Glutamatergic neuron (in vitro differentiated cells): ENCODE measurements at regions not wholly inside any gene's neighbourhood (a gene's known extent, or its start where the extent isn't known, plus 50 kb on each side); places are given as distances from the start of the nearest gene placed in this dataset.

Source experiments
- DNase-seq: peaks from one replicate; pipeline ENCODE4 v3.0.0; 2022
- H3K27ac Mint-ChIP-seq: one replicate; pipeline ENCODE4 v1.8.0; 2020; ENCODE audit warnings: mild to moderate bottlenecking, mixed read lengths, inconsistent platforms; ENCODE audit not compliant: unreplicated experiment
- H3K27me3 Mint-ChIP-seq: one replicate; pipeline ENCODE4 v1.8.0; 2020; ENCODE audit warnings: mild to moderate bottlenecking, moderate library complexity, mixed read lengths, inconsistent platforms; ENCODE audit not compliant: unreplicated experiment
- H3K36me3 Mint-ChIP-seq: one replicate; pipeline ENCODE4 v1.8.0; 2020; ENCODE audit warnings: mild to moderate bottlenecking, mixed read lengths, inconsistent platforms; ENCODE audit not compliant: unreplicated experiment
- H3K4me1 Mint-ChIP-seq: one replicate; pipeline ENCODE4 v1.8.0; 2020; ENCODE audit warnings: mild to moderate bottlenecking, low read depth, mixed read lengths, inconsistent platforms; ENCODE audit not compliant: unreplicated experiment
- H3K4me3 Mint-ChIP-seq: one replicate; pipeline ENCODE4 v1.8.0; 2020; ENCODE audit warnings: mild to moderate bottlenecking, mixed read lengths, inconsistent platforms; ENCODE audit not compliant: unreplicated experiment
- H3K9me3 Mint-ChIP-seq: one replicate; pipeline ENCODE4 v1.8.0; 2020; ENCODE audit warnings: mild to moderate bottlenecking, moderate library complexity, mixed read lengths, inconsistent platforms; ENCODE audit not compliant: unreplicated experiment
- TF ChIP-seq, protein P1 (sequence below): fragments of 200-600 bp; sonication (generic); IDR thresholded peaks from one replicate; pipeline ENCODE4 v1.5.0; 2021; ENCODE audit not compliant: partially characterized antibody, unreplicated experiment

DNA sequence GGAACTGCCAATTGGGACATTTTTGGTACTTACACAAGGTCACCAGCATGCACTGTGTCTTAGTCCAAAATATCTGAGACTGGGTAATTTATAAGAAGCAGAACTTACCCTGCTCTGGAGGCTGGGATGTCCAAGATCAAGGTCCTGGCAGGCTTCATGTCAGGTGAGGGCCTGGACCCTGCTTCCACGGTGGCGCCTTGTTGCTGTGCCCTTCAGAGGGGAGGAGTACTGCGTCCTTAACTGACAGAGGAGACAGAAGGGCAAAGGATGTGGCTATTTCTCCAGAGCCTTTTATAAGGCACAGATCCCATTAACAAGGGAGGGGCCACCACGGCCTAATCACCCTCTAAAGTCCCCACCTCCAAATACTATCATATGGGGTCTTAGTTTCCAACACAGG, 178.9 kb downstream of the C16orf95 start:
- TF ChIP-seq, protein P1, sequence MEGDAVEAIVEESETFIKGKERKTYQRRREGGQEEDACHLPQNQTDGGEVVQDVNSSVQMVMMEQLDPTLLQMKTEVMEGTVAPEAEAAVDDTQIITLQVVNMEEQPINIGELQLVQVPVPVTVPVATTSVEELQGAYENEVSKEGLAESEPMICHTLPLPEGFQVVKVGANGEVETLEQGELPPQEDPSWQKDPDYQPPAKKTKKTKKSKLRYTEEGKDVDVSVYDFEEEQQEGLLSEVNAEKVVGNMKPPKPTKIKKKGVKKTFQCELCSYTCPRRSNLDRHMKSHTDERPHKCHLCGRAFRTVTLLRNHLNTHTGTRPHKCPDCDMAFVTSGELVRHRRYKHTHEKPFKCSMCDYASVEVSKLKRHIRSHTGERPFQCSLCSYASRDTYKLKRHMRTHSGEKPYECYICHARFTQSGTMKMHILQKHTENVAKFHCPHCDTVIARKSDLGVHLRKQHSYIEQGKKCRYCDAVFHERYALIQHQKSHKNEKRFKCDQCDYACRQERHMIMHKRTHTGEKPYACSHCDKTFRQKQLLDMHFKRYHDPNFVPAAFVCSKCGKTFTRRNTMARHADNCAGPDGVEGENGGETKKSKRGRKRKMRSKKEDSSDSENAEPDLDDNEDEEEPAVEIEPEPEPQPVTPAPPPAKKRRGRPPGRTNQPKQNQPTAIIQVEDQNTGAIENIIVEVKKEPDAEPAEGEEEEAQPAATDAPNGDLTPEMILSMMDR: no peak
- DNase-seq: no peak
- Mint-ChIP-seq H3K27me3 (peaks cover 4% of the 10 kb centered on the region), H3K27ac (no peak overlapping the region), H3K36me3 (peaks cover 4% of the 10 kb centered on the region), H3K4me1 (peaks cover 4% of the 10 kb centered on the region), H3K4me3 (no peak overlapping the region), H3K9me3 (peaks cover 4% of the 10 kb centered on the region)

DNA sequence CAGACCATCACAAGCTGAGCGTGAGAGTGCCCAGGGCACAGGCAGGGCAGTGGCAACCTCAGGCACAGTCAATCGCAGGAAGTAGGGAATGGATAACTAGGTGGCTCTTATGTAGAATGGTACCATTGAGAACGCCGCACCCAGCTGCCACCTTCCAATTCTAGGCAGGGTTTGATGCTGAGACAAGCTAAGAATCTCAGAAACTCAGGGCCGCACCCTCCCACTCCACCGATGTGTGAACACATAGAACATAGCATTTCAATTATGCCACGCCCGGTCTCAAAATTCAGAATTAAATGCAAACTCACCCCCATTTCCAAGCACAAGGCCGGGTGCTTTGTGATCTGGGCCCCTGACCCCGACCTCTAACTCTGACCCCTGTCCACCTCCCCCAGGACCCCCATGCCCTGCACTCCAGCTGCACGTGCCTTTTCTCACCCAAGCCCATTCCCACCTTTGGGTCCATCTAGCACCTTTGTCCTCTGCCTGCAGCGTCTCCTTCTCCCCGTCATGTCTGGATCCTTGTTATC, 178.4 kb downstream of the C16orf95 start:
- no peak for DNase-seq
- H3K36me3 Mint-ChIP-seq: peaks cover 2% of the 10 kb centered on the region

DNA sequence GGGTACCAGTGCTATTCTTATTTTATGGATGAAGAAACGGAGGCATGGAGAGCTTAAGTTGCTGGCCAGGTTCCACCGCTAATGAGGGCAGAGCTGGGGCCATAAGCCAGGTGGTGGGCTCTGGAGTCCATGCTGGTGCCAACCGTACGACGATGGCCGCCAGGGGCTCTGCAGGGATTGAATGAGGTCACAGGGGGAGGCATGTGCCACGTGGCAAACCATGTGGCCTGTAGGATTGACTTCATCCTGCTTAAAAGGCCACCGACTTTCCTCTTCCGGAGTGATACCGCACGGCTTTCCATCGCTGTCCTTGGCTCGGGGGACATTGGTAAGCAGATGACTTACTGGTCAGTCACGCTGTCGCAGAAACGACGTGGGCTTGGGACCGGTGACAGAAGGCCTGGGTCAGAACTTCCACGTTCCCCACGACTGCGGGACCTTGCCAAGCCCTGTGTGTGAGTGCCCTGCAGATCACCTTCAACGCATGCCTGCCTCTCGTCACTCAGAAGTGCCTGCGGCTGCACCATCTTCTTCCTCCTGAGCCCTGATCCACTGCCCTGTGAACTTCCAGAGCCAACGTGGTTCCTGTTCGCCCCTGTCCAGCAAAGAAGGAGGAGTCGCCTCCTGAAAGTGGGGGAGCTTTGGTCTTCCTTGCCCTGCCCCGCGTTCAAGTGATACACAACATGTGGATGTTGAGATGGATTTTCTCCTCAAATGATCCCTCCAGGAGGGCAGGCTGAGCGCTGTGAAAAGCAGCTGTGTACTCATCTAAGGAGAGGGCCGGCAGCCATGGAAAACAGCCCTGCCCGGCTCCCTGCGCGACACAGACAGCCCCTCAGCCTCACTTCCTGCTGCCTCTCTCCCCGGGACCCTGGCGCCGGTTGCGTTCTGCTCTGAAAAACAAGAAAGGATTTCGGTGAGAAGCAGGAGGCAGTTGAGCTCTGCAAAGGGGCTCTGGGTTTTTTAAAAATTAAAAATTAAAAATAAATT, 176.7 kb downstream of the C16orf95 start:
- Mint-ChIP-seq H3K36me3 (no peaks in the 10 kb centered on the region), H3K27ac (no peak overlapping the region), H3K9me3 (peaks cover 2% of the 10 kb centered on the region), H3K4me1 (no peaks in the 10 kb centered on the region), H3K4me3 (no peak overlapping the region), H3K27me3 (peaks cover 1% of the 10 kb centered on the region)
- TF ChIP-seq, protein P1: no peak
- no peak for DNase-seq

More for the DNA sequence above, 178.4 kb downstream of the C16orf95 start:
- Mint-ChIP-seq H3K4me3 (no peak overlapping the region), H3K27ac (no peak overlapping the region), H3K27me3 (peaks cover 3% of the 10 kb centered on the region), H3K4me1 (peaks cover 3% of the 10 kb centered on the region), H3K9me3 (peaks cover 3% of the 10 kb centered on the region)
- TF ChIP-seq, protein P1: no peak

DNA sequence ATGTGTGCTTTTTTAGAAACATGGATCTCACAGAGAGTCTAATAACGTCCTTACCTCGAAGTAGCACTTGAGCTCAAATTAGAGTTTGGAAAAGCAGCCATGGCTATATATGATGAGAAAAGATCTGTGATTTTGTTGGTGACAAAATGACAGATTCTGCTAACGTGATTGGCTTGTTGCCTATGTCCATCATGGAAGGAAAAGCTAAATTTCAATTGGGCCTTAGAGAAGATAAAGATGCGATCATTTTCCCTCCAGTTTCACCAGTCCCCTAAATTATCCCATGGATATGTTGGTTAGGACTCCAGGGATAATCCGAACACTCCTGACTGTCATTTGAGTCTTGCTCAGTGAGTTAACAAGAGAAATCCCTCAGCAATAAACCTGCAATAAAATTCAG, 175.8 kb downstream of the C16orf95 start:
- H3K27me3 Mint-ChIP-seq: peaks cover 4% of the 10 kb centered on the region
- DNase-seq: no peak
- TF ChIP-seq, protein P1: no peak
- no peaks in the 10 kb centered on the region for H3K4me1 Mint-ChIP-seq
- H3K36me3 Mint-ChIP-seq: no peaks in the 10 kb centered on the region
- no peak overlapping the region for H3K4me3 Mint-ChIP-seq
- H3K9me3 Mint-ChIP-seq: peaks cover 2% of the 10 kb centered on the region
- H3K27ac Mint-ChIP-seq: no peak overlapping the region

DNA sequence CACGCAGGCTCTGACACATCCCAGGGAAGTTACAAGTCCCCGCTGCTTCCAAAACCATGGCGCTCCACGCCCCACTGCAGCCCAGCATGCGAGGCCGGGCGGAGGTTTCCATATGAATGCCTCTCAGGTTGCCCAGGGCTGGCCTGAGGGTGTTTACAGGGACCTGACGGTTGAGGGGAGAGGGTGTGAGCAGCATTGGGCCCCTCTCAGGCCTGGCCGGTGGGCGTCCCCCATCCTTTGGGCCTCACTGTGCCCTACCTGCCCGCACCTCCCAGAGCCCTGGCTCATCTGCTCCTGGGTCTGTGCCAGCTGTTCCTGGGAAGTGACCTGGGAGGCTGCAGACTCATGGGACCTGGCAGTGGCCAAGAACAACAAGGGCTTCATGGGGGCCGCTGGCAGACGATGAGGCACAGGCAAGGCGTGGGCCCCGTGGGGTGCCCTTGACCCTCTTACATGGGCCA, 173.5 kb downstream of the C16orf95 start:
- no peaks in the 10 kb centered on the region for H3K4me1 Mint-ChIP-seq
- peaks cover 4% of the 10 kb centered on the region for H3K36me3 Mint-ChIP-seq
- TF ChIP-seq, protein P1: no peak
- H3K27ac Mint-ChIP-seq: no peak overlapping the region
- peaks cover 7% of the 10 kb centered on the region for H3K27me3 Mint-ChIP-seq
- DNase-seq: no peak
- H3K4me3 Mint-ChIP-seq: no peak overlapping the region
- peaks cover 2% of the 10 kb centered on the region for H3K9me3 Mint-ChIP-seq
